T1000 (cell line): ENCODE measurements at regions not wholly inside any gene's neighbourhood (a gene's known extent, or its start where the extent isn't known, plus 50 kb on each side); places are given as distances from the start of the nearest gene placed in this dataset.

Experiments
- DNase-seq: peaks from one replicate; lab custom pipeline; 2025; ENCODE audit warnings: mixed read lengths; lab: John Stamatoyannopoulos, UW

- no peak for DNase-seq
These were observed 315.2 kb downstream of the TDRD15 start for GRCh38 chr2:21438949-21439348.

- no peak for DNase-seq
These were observed 317.7 kb downstream of the TDRD15 start for GRCh38 chr2:21441442-21441841.

- DNase-seq = no peak
These were observed 319.8 kb downstream of the TDRD15 start for GRCh38 chr2:21443494-21444105.

GRCh38 chr2:21449881-21450280 is 326.1 kb downstream of the TDRD15 start:
- DNase-seq = no peak

GRCh38 chr2:21451403-21451802 is 327.6 kb downstream of the TDRD15 start:
- no peak for DNase-seq

GRCh38 chr2:21452263-21452662 is 328.5 kb downstream of the TDRD15 start:
- DNase-seq = no peak

GRCh38 chr2:21452678-21453077 is 328.9 kb downstream of the TDRD15 start:
- no peak for DNase-seq

- no peak for DNase-seq
These were observed 330.1 kb downstream of the TDRD15 start for GRCh38 chr2:21453723-21454450.

- DNase-seq = no peak
These were observed 331.1 kb downstream of the TDRD15 start for GRCh38 chr2:21454839-21455238.

GRCh38 chr2:21461754-21462240 is 338.0 kb downstream of the TDRD15 start:
- DNase-seq = no peak

- DNase-seq = no peak
These were observed 342.7 kb downstream of the TDRD15 start for GRCh38 chr2:21466341-21466927.

- no peak for DNase-seq
These were observed 343.6 kb downstream of the TDRD15 start for GRCh38 chr2:21467280-21467818.

GRCh38 chr2:21467910-21468309 is 344.1 kb downstream of the TDRD15 start:
- no peak for DNase-seq

GRCh38 chr2:21468624-21469023 is 344.9 kb downstream of the TDRD15 start:
- no peak for DNase-seq

GRCh38 chr2:21469158-21469557 is 345.4 kb downstream of the TDRD15 start:
- DNase-seq = no peak

GRCh38 chr2:21469564-21469963 is 345.8 kb downstream of the TDRD15 start:
- DNase-seq = no peak

GRCh38 chr2:21480162-21480561 is 356.4 kb downstream of the TDRD15 start:
- no peak for DNase-seq

- no peak for DNase-seq
These were observed 360.9 kb downstream of the TDRD15 start for GRCh38 chr2:21484643-21485042.

GRCh38 chr2:21486445-21486844 is 362.7 kb downstream of the TDRD15 start:
- DNase-seq = no peak

- DNase-seq = no peak
These were observed 365.3 kb downstream of the TDRD15 start for GRCh38 chr2:21489080-21489479.

GRCh38 chr2:21498016-21498415 is 374.2 kb downstream of the TDRD15 start:
- DNase-seq = no peak

GRCh38 chr2:21500401-21500945 is 376.7 kb downstream of the TDRD15 start:
- DNase-seq = no peak
